Astrocyte (in vitro differentiated cells and primary cell): ENCODE measurements at regions not wholly inside any gene's neighbourhood (a gene's known extent, or its start where the extent isn't known, plus 50 kb on each side); places are given as distances from the start of the nearest gene placed in this dataset.

Experiments used
- EZH2 ChIP-seq: IDR thresholded peaks from 2 replicates; pipeline ENCODE4 v1.6.1; 2012; ENCODE audit warnings: mild to moderate bottlenecking, low read length, inconsistent platforms; ENCODE audit not compliant: insufficient read depth
- TF ChIP-seq, protein P1 (sequence below): IDR thresholded peaks from 2 replicates; pipeline ENCODE4 v1.5.1; 2011; ENCODE audit warnings: low read depth, mild to moderate bottlenecking, inconsistent platforms, low read length, moderate library complexity; ENCODE audit not compliant: insufficient read depth

DNA sequence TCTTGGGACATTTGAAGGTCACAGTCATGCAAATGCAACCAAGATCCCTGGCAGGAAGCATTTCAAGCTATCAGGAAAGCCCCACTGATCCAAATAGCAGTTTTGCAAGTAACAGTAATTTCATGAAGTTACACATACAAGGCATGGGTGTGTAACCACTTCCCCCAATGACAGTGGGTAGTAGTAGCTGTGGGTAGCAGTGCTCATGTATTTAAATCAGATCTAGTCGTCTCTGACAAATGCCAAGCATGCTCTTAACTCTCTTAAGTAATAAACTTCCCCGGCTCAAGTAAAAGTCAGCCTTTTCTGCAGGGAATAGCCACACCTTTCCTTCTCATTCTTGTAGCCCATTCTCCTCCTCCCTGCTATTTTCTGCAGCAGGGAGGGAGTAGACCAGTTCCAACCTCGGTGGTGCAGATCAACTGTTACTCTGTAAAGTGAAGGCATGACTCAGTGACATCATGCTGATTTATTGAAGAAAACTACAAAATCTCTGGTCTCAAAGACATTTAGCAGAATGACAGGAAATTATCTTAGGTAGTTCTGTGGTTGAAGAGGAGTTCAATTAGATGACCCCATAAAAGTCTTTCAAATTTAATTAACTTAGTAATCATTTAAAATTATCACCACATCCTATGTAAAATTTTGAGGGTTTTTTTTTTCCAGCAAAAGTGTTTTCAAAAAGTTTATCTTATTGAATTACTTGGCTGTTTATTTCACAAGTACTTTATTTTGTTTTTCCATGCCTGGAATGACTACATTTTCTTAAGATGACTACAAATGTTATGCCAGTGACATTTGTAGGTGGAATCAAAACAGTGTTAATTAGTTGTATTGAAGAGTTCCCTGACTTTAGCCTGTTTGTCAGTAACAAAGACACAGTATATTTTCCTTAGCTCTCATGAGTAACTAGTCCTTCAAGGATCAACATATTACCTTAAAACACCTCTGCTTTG, 568.3 kb downstream of the INHBA start:
- TF ChIP-seq, protein P1, sequence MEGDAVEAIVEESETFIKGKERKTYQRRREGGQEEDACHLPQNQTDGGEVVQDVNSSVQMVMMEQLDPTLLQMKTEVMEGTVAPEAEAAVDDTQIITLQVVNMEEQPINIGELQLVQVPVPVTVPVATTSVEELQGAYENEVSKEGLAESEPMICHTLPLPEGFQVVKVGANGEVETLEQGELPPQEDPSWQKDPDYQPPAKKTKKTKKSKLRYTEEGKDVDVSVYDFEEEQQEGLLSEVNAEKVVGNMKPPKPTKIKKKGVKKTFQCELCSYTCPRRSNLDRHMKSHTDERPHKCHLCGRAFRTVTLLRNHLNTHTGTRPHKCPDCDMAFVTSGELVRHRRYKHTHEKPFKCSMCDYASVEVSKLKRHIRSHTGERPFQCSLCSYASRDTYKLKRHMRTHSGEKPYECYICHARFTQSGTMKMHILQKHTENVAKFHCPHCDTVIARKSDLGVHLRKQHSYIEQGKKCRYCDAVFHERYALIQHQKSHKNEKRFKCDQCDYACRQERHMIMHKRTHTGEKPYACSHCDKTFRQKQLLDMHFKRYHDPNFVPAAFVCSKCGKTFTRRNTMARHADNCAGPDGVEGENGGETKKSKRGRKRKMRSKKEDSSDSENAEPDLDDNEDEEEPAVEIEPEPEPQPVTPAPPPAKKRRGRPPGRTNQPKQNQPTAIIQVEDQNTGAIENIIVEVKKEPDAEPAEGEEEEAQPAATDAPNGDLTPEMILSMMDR: no peak
- no peak for TF ChIP-seq EZH2
